SU-DHL-6 (cell line): ENCODE measurements at regions not wholly inside any gene's neighbourhood (a gene's known extent, or its start where the extent isn't known, plus 50 kb on each side); places are given as distances from the start of the nearest gene placed in this dataset.

Source experiments
- H2AFZ ChIP-seq: fragments of 200-600 bp; sonication (generic); 2 replicates; pipeline ENCODE4 v1.6.1; 2014; ENCODE audit warnings: low read depth, mild to moderate bottlenecking, moderate library complexity, mixed read lengths, antibody characterized with exemption, low read length; ENCODE audit not compliant: severe bottlenecking
- H3F3A ChIP-seq: fragments of 200-600 bp; shearing (Covaris generic); 2 replicates; pipeline ENCODE4 v1.6.0; 2016; ENCODE audit warnings: antibody characterized with exemption, mild to moderate bottlenecking; ENCODE audit not compliant: insufficient read depth
- H3K27ac ChIP-seq: fragments of 200-600 bp; sonication (generic); 2 replicates; pipeline ENCODE4 v1.5.1; 2016; ENCODE audit warnings: low read depth, mild to moderate bottlenecking, low read length, moderate library complexity, mixed read lengths
- H3K27me3 ChIP-seq: fragments of 200-600 bp; sonication (generic), shearing (Covaris generic); 2 replicates; pipeline ENCODE4 v1.6.0; 2014; ENCODE audit warnings: mild to moderate bottlenecking, low read length
- H3K36me3 ChIP-seq: fragments of 200-600 bp; sonication (generic); 2 replicates; pipeline ENCODE4 v1.6.1; 2014; ENCODE audit warnings: mild to moderate bottlenecking, low read length, mixed read lengths
- H3K4me2 ChIP-seq: fragments of 300-600, 200-600 bp; shearing (Covaris generic), sonication (generic); 2 replicates; pipeline ENCODE4 v1.6.0; 2014; ENCODE audit warnings: low read length, low read depth, mild to moderate bottlenecking; ENCODE audit not compliant: poor library complexity, severe bottlenecking
- H3K4me3 ChIP-seq: fragments of 200-600 bp; sonication (generic); 2 replicates; pipeline ENCODE4 v1.5.1; 2014; ENCODE audit warnings: antibody characterized with exemption, low read length, mild to moderate bottlenecking, mixed read lengths; ENCODE audit not compliant: insufficient read depth, poor library complexity, severe bottlenecking
- H3K79me2 ChIP-seq: fragments of 200-600 bp; sonication (generic); 2 replicates; pipeline ENCODE4 v1.6.1; 2014; ENCODE audit warnings: mild to moderate bottlenecking, low read length, moderate library complexity; ENCODE audit not compliant: insufficient read depth
- H3K9ac ChIP-seq: fragments of 200-600 bp; sonication (generic); 2 replicates; pipeline ENCODE4 v1.7.0; 2014; ENCODE audit warnings: mild to moderate bottlenecking, low read length
- H3K9me2 ChIP-seq: fragments of 200-600 bp; sonication (generic); replicated peaks from 2 replicates; pipeline ENCODE4 v1.6.1; 2014; ENCODE audit warnings: low read length; ENCODE audit not compliant: insufficient read depth
- H3K9me3 ChIP-seq: fragments of 200-600 bp; sonication (generic); 2 replicates; pipeline ENCODE4 v1.6.1; 2014; ENCODE audit warnings: low read length, mixed read lengths; ENCODE audit not compliant: insufficient read depth
- H4K20me1 ChIP-seq: fragments of 200-600 bp; sonication (generic); 2 replicates; pipeline ENCODE4 v1.6.1; 2014; ENCODE audit warnings: low read depth, mild to moderate bottlenecking, antibody characterized with exemption, low read length, moderate library complexity, mixed read lengths
- CTCF ChIP-seq: fragments of 200-600 bp; sonication (generic); IDR thresholded peaks from one replicate; pipeline ENCODE4 v1.5.1; 2017; ENCODE audit warnings: antibody characterized with exemption, mild to moderate bottlenecking, low read length, moderate library complexity; ENCODE audit not compliant: insufficient read depth, poor library complexity, severe bottlenecking
- EZH2phosphoT487 ChIP-seq: fragments of 200-600 bp; sonication (generic), shearing (Covaris generic); conservative IDR thresholded peaks from 2 replicates; pipeline ENCODE4 v1.6.1; 2018; ENCODE audit warnings: mild to moderate bottlenecking, antibody characterized with exemption, low read length, moderate library complexity, mixed read lengths

- peaks cover 22% of the 10 kb centered on the region; the same call in 1 of the 2 replicates for H3K9me3 ChIP-seq
- no peak overlapping the region for H2AFZ ChIP-seq
- H4K20me1 ChIP-seq = no peaks in the 10 kb centered on the region
Observed at GRCh38 chr11:106304274-106304673, 226.8 kb downstream of the AASDHPPT start.

GRCh38 chr11:106305458-106305857 lies 228.0 kb downstream of the AASDHPPT start:
- TF ChIP-seq EZH2phosphoT487 = no peak
- TF ChIP-seq CTCF = no peak
- no peak overlapping the region for H3K27ac ChIP-seq
- H2AFZ ChIP-seq = no peak overlapping the region
- H3K36me3 ChIP-seq = no peaks in the 10 kb centered on the region
- H3K4me3 ChIP-seq = no peak overlapping the region
- H3K4me2 ChIP-seq = no peak overlapping the region
- H3K9me2 ChIP-seq = no peaks in the 10 kb centered on the region
- no peaks in the 10 kb centered on the region for H3K79me2 ChIP-seq
- H3K9ac ChIP-seq = no peak overlapping the region
- H3K9me3 ChIP-seq = peaks cover 20% of the 10 kb centered on the region; the same call in 1 of the 2 replicates
- no peaks in the 10 kb centered on the region for H3K27me3 ChIP-seq
- no peaks in the 10 kb centered on the region for H4K20me1 ChIP-seq
- no peaks in the 10 kb centered on the region for H3F3A ChIP-seq

More at GRCh38 chr11:106304274-106304673, 226.8 kb downstream of the AASDHPPT start:
- H3F3A ChIP-seq = no peaks in the 10 kb centered on the region
- no peak for TF ChIP-seq EZH2phosphoT487
- TF ChIP-seq CTCF = no peak
- no peak overlapping the region for H3K4me2 ChIP-seq
- H3K27ac ChIP-seq = no peak overlapping the region
- H3K36me3 ChIP-seq = no peaks in the 10 kb centered on the region
- no peaks in the 10 kb centered on the region for H3K27me3 ChIP-seq
- no peaks in the 10 kb centered on the region for H3K79me2 ChIP-seq
- H3K9ac ChIP-seq = no peak overlapping the region
- no peaks in the 10 kb centered on the region for H3K9me2 ChIP-seq
- no peak overlapping the region for H3K4me3 ChIP-seq

DNA sequence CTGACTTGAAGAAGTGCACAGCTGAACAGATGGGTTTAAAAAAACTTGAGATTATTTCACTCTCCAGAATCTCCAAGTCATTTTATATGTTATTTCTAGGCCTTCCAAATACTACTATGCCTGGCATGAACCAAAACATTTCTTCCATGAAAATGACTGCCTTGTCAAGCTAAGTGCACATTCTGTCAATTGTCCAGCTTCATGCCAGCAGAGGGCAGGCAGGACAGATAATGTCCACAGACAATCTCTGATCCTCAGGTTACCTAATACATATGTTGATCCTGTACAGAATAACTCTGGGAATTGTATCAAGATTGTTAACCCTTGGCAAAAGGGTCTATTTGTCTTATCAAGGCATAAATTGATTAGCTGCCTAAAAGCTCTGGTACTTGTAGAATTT lies 229.5 kb downstream of the AASDHPPT start:
- Histone ChIP-seq H2AFZ (no peak overlapping the region), H3K27me3 (no peaks in the 10 kb centered on the region), H3K9me3 (peaks cover 12% of the 10 kb centered on the region; the same call in 1 of the 2 replicates), H3K79me2 (no peaks in the 10 kb centered on the region), H3K36me3 (no peaks in the 10 kb centered on the region), H3K9me2 (no peaks in the 10 kb centered on the region), H3K27ac (no peak overlapping the region), H3K4me3 (no peak overlapping the region), H3K9ac (no peak overlapping the region), H4K20me1 (no peaks in the 10 kb centered on the region), H3F3A (no peaks in the 10 kb centered on the region), H3K4me2 (no peak overlapping the region)
- TF ChIP-seq CTCF = no peak
